OCI-LY7 (cell line): ENCODE measurements at regions not wholly inside any gene's neighbourhood (a gene's known extent, or its start where the extent isn't known, plus 50 kb on each side); places are given as distances from the start of the nearest gene placed in this dataset.

ENCODE experiments used
- BruUV-seq: library from RNA; stranded (reverse); fragments of 400-500 nt; replicated peaks from 2 replicates; lab custom pipeline; 2021; lab: Mats Ljungman, UMichigan
- CTCF ChIA-PET: fragments of 300-600 bp; sonication (Branson Sonifier 250); formaldehyde crosslinking; loops from one replicate; lab custom pipeline; 2022; ENCODE audit warnings: antibody characterized with exemption; ENCODE audit not compliant: unreplicated experiment; lab: Charles Lee
- POLR2A ChIA-PET: fragments of 300-600 bp; sonication (Branson Sonifier 250); formaldehyde crosslinking; loops from one replicate; lab custom pipeline; 2022; ENCODE audit warnings: antibody characterized with exemption; lab: Charles Lee
- DNase-seq: peaks from one replicate; pipeline ENCODE4 v3.0.0-alpha.2; 2015; ENCODE audit warnings: low spot score
- H2AFZ ChIP-seq: fragments of 200-600 bp; sonication (generic), shearing (Covaris generic); 2 replicates; pipeline ENCODE4 v1.6.1; 2014; ENCODE audit warnings: mild to moderate bottlenecking, antibody characterized with exemption, low read length, moderate library complexity
- H3K27ac ChIP-seq: fragments of 200-600 bp; sonication (generic); 2 replicates; pipeline ENCODE4 v1.5.1; 2014; ENCODE audit warnings: mixed run types, low read depth, mild to moderate bottlenecking, moderate library complexity, low read length, inconsistent platforms; ENCODE audit not compliant: poor library complexity, severe bottlenecking
- H3K36me3 ChIP-seq: fragments of 200-600 bp; sonication (generic); 2 replicates; pipeline ENCODE4 v1.6.1; 2014; ENCODE audit warnings: mild to moderate bottlenecking, antibody characterized with exemption, low read length, moderate library complexity, mixed read lengths; ENCODE audit not compliant: insufficient read depth
- H3K4me1 ChIP-seq: fragments of 200-600 bp; sonication (generic); 2 replicates; pipeline ENCODE4 v1.5.1; 2014; ENCODE audit warnings: mild to moderate bottlenecking, low read length; ENCODE audit not compliant: insufficient read depth, poor library complexity, severe bottlenecking
- H3K4me2 ChIP-seq: fragments of 200-600 bp; sonication (generic); 2 replicates; pipeline ENCODE4 v1.6.1; 2014; ENCODE audit warnings: mild to moderate bottlenecking, low read length
- H3K4me3 ChIP-seq: fragments of 200-600 bp; sonication (generic); 2 replicates; pipeline ENCODE4 v1.5.1; 2014; ENCODE audit warnings: mild to moderate bottlenecking, low read depth, low read length; ENCODE audit not compliant: poor library complexity, severe bottlenecking
- H3K79me2 ChIP-seq: fragments of 200-600 bp; sonication (generic); 2 replicates; pipeline ENCODE4 v1.6.1; 2016; ENCODE audit warnings: low read depth, mild to moderate bottlenecking, low read length, moderate library complexity, mixed read lengths; ENCODE audit not compliant: insufficient read depth
- H3K9me2 ChIP-seq: fragments of 200-600 bp; sonication (generic); 2 replicates; pipeline ENCODE4 v1.6.1; 2016; ENCODE audit warnings: mild to moderate bottlenecking, low read length, mixed read lengths; ENCODE audit not compliant: insufficient read depth
- H3K9me3 ChIP-seq: fragments of 200-600 bp; sonication (generic); 2 replicates; pipeline ENCODE4 v1.6.1; 2014; ENCODE audit warnings: mild to moderate bottlenecking, mixed run types, low read length, mixed read lengths
- H4K20me1 ChIP-seq: fragments of 200-600 bp; sonication (generic); 2 replicates; pipeline ENCODE4 v1.6.1; 2014; ENCODE audit warnings: mild to moderate bottlenecking, antibody characterized with exemption, low read length, moderate library complexity, mixed read lengths; ENCODE audit not compliant: insufficient read depth
- EZH2phosphoT487 ChIP-seq: fragments of 200-600 bp; sonication (generic); IDR thresholded peaks from 2 replicates; pipeline ENCODE4 v1.6.1; 2018; ENCODE audit warnings: low read depth, borderline replicate concordance, mild to moderate bottlenecking, mixed run types, antibody characterized with exemption, low read length, moderate library complexity, mixed read lengths
- intact Hi-C: fragments of 100-400 bp; cut with micrococcal nuclease; formaldehyde crosslinking; loops from one replicate; pipeline ENCODE4 v1.10.0; 2022; ENCODE audit not compliant: unreplicated experiment
- TF ChIP-seq, protein P1 (sequence below): fragments of 200-600 bp; sonication (generic); conservative IDR thresholded peaks from 2 replicates; pipeline ENCODE4 v1.5.1; 2014; ENCODE audit warnings: mild to moderate bottlenecking, antibody characterized with exemption, low read length, moderate library complexity, mixed read lengths

DNA sequence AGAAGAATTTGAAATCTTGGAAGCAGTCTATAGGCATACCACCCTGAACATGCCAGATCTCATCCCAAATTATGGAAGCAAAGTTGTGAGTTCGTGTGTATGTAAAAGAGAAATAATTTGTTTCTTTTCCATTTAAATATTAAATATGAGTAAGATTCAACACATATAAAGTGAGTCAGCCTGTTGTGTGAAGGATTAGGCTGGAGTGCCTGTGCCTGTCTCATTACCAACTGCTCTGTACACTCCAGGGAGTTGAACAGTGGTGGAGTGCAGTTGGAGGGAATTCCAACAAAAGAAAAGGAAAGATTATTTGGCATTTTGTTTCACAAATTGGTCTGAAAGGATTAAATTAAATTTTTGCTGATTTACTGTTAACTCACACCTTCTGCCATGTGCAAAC is 435.6 kb downstream of the FAT4 start:
- Histone ChIP-seq H3K4me3 (no peak overlapping the region), H3K4me2 (no peak overlapping the region), H4K20me1 (no peaks in the 10 kb centered on the region), H2AFZ (no peak overlapping the region), H3K9me3 (no peaks in the 10 kb centered on the region), H3K4me1 (no peaks in the 10 kb centered on the region), H3K36me3 (no peaks in the 10 kb centered on the region), H3K27ac (no peak overlapping the region), H3K9me2 (no peaks in the 10 kb centered on the region), H3K79me2 (no peaks in the 10 kb centered on the region)
- BruUV-seq: no TSS peak
- CTCF ChIA-PET: no interaction called here
- intact Hi-C loops: no loop called here
- POLR2A ChIA-PET: no interaction called here
- no peak for TF ChIP-seq EZH2phosphoT487
- TF ChIP-seq, protein P1, sequence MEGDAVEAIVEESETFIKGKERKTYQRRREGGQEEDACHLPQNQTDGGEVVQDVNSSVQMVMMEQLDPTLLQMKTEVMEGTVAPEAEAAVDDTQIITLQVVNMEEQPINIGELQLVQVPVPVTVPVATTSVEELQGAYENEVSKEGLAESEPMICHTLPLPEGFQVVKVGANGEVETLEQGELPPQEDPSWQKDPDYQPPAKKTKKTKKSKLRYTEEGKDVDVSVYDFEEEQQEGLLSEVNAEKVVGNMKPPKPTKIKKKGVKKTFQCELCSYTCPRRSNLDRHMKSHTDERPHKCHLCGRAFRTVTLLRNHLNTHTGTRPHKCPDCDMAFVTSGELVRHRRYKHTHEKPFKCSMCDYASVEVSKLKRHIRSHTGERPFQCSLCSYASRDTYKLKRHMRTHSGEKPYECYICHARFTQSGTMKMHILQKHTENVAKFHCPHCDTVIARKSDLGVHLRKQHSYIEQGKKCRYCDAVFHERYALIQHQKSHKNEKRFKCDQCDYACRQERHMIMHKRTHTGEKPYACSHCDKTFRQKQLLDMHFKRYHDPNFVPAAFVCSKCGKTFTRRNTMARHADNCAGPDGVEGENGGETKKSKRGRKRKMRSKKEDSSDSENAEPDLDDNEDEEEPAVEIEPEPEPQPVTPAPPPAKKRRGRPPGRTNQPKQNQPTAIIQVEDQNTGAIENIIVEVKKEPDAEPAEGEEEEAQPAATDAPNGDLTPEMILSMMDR: no peak
- no peak for DNase-seq

DNA sequence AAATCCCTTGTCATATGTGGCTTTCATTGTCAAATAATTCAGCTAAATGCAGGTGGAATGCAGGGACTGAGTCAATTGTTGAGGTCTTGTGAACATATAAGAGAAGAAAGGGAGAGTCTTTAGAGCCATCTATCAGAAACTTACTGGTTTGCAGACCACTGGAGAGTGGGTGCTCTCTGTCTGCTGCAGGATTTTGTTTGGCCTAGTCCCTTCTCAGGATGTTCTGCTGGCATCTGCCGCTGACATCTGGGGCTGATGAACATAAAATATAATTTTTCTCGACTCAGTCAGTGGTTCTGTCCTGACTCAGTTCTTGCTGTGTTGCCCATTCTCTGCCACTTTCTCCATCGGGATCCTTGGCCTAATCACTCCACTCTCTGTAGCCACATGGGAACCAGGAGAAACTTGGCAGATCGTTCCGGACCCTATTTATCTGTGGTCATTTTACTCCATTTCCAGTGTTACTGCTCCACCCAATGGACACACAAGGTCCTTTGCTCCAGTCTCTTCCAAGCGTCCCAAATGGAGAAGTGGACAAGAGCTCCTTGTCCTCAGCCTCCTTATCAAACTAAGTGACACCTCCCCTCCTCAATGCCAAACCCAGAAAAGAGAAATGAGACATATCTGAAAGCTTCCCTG is 436.2 kb downstream of the FAT4 start:
- no peaks in the 10 kb centered on the region for H3K9me3 ChIP-seq
- no peak for DNase-seq
- H3K4me1 ChIP-seq: no peaks in the 10 kb centered on the region
- H3K4me3 ChIP-seq: no peak overlapping the region
- no peak for TF ChIP-seq EZH2phosphoT487
- TF ChIP-seq, protein P1: no peak
- H3K4me2 ChIP-seq: no peak overlapping the region
- ChIA-PET CTCF (no interaction called here), POLR2A (no interaction called here)
- H3K27ac ChIP-seq: no peak overlapping the region
- H3K79me2 ChIP-seq: no peaks in the 10 kb centered on the region
- H3K9me2 ChIP-seq: no peaks in the 10 kb centered on the region
- no peaks in the 10 kb centered on the region for H3K36me3 ChIP-seq
- BruUV-seq: no TSS peak
- H2AFZ ChIP-seq: no peak overlapping the region
- H4K20me1 ChIP-seq: no peaks in the 10 kb centered on the region
- intact Hi-C loops: no loop called here

DNA sequence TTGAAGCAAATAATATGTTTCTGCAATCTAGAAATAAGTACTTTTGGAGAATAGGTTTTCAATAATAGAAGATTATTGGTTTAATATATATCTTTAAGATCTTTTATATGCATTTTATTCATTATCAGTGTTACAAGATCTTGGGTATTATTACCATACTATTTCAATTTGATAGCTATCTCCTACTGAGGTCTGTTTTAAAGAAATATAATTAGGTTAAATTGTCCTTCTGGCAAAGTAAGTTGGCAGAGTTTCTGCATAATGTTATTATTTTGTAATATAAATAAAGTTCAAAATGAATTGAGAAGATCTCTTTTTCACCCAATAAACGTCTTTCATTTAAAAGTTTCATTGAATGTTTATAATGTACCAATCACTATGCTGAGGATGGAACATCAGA is 443.7 kb downstream of the FAT4 start:
- H3K4me3 ChIP-seq: no peak overlapping the region
- TF ChIP-seq, protein P1: no peak
- no peak for TF ChIP-seq EZH2phosphoT487
- CTCF ChIA-PET: no interaction called here
- no peak for DNase-seq
- intact Hi-C loops: no loop called here
- no peaks in the 10 kb centered on the region for H4K20me1 ChIP-seq
- H3K9me3 ChIP-seq: no peaks in the 10 kb centered on the region
- no peaks in the 10 kb centered on the region for H3K36me3 ChIP-seq
- H3K79me2 ChIP-seq: no peaks in the 10 kb centered on the region
- no peak overlapping the region for H3K27ac ChIP-seq
- no peaks in the 10 kb centered on the region for H3K9me2 ChIP-seq
- no TSS peak for BruUV-seq
- POLR2A ChIA-PET: no interaction called here
- H3K4me2 ChIP-seq: no peak overlapping the region
- no peaks in the 10 kb centered on the region for H3K4me1 ChIP-seq
- H2AFZ ChIP-seq: no peak overlapping the region
